ENCODE measurements at regions not wholly inside any gene's neighbourhood (a gene's known extent, or its start where the extent isn't known, plus 50 kb on each side); places are given as distances from the start of the nearest gene placed in this dataset.

- no peak for TF ChIP-seq CTCF (conservative IDR thresholded peaks at IDR 0.05; ENCODE audit: low read depth in 2 of 2)
- no peak for TF ChIP-seq EZH2 (IDR thresholded peaks at IDR 0.05; ENCODE audit: low read depth, unreplicated experiment)
- no peak for TF ChIP-seq POLR2AphosphoS5 (IDR thresholded peaks at IDR 0.05; ENCODE audit: low read depth)
Observed at GRCh38 chr11:25779033-25779432, 552.9 kb upstream of the ANO3 start.

All from GM23338 (cell line).